ENCODE measurements at regions not wholly inside any gene's neighbourhood (a gene's known extent, or its start where the extent isn't known, plus 50 kb on each side); places are given as distances from the start of the nearest gene placed in this dataset.

- no peaks in the 10 kb centered on the region for H3K9me3 Mint-ChIP-seq
- no peak overlapping the region for H3K4me3 ChIP-seq (ENCODE audit: low read length)
Observed at GRCh38 chr2:47277987-47278386, 91.1 kb upstream of the EPCAM start.

GRCh38 chr2:47277187-47277586 lies 91.9 kb upstream of the EPCAM start:
- no peak overlapping the region for H3K4me3 Mint-ChIP-seq
- no peak overlapping the region for H3K4me3 ChIP-seq (ENCODE audit: low read length)
- no peaks in the 10 kb centered on the region for H3K9me3 ChIP-seq (ENCODE audit: control insufficient read depth, insufficient read depth, low read length)
- DNase-seq (no peak), ATAC-seq (no peak)
- no peak for TF ChIP-seq CTCF (IDR thresholded peaks at IDR 0.05)
- no peak overlapping the region for H3K27ac ChIP-seq (ENCODE audit: low read length)
- H3K27ac Mint-ChIP-seq = no peak overlapping the region
- H3K36me3 Mint-ChIP-seq = no peaks in the 10 kb centered on the region
- peaks cover 0 to 13% of the 10 kb centered on the region in 2 donors for H3K4me1 Mint-ChIP-seq
- no peaks in the 10 kb centered on the region for H3K36me3 ChIP-seq (ENCODE audit: control insufficient read depth, insufficient read depth, low read length)
- intact Hi-C loops (cut with micrococcal nuclease) = no loop called here
- H3K9me3 Mint-ChIP-seq = no peaks in the 10 kb centered on the region
- H3K27me3 Mint-ChIP-seq (ENCODE audit: low read depth in 2 of 2) = peaks cover 0 to 6% of the 10 kb centered on the region in 2 donors
- no peaks in the 10 kb centered on the region for H3K27me3 ChIP-seq (ENCODE audit: control insufficient read depth, insufficient read depth, low read length)
- peaks cover 12% of the 10 kb centered on the region for H3K4me1 ChIP-seq (ENCODE audit: control insufficient read depth, insufficient read depth, low read length)

More at GRCh38 chr2:47277987-47278386, 91.1 kb upstream of the EPCAM start:
- TF ChIP-seq CTCF (IDR thresholded peaks at IDR 0.05) = no peak
- H3K27me3 ChIP-seq (ENCODE audit: control insufficient read depth, insufficient read depth, low read length) = no peaks in the 10 kb centered on the region
- DNase-seq = no peak
- H3K27ac ChIP-seq (ENCODE audit: low read length) = no peak overlapping the region
- no peaks in the 10 kb centered on the region for H3K36me3 Mint-ChIP-seq
- no peak overlapping the region for H3K27ac Mint-ChIP-seq
- no peaks in the 10 kb centered on the region for H3K9me3 ChIP-seq (ENCODE audit: control insufficient read depth, insufficient read depth, low read length)
- peaks cover 0 to 6% of the 10 kb centered on the region in 2 donors for H3K27me3 Mint-ChIP-seq (ENCODE audit: low read depth in 2 of 2)
- 88% methylated on average over 1 of the region's 1 CpG for WGBS (ENCODE audit: insufficient coverage)
- no peak for ATAC-seq
- peaks cover 4% of the 10 kb centered on the region for H3K4me1 ChIP-seq (ENCODE audit: control insufficient read depth, insufficient read depth, low read length)
- H3K36me3 ChIP-seq (ENCODE audit: control insufficient read depth, insufficient read depth, low read length) = no peaks in the 10 kb centered on the region
- intact Hi-C loops (cut with micrococcal nuclease) = no loop called here
- peaks cover 0 to 7% of the 10 kb centered on the region in 2 donors for H3K4me1 Mint-ChIP-seq
- H3K4me3 Mint-ChIP-seq = no peak overlapping the region

- no peaks in the 10 kb centered on the region for H3K36me3 Mint-ChIP-seq
- Histone ChIP-seq H3K36me3 (ENCODE audit: control insufficient read depth, insufficient read depth, low read length) (no peaks in the 10 kb centered on the region), H3K9me3 (ENCODE audit: control insufficient read depth, insufficient read depth, low read length) (no peaks in the 10 kb centered on the region), H3K4me3 (ENCODE audit: low read length) (no peak overlapping the region), H3K4me1 (ENCODE audit: control insufficient read depth, insufficient read depth, low read length) (peaks cover 20% of the 10 kb centered on the region), H3K27me3 (ENCODE audit: control insufficient read depth, insufficient read depth, low read length) (no peaks in the 10 kb centered on the region), H3K27ac (ENCODE audit: low read length) (no peak overlapping the region)
- H3K4me3 Mint-ChIP-seq = no peak overlapping the region
- ATAC-seq (no peak), DNase-seq (no peak)
- TF ChIP-seq CTCF (IDR thresholded peaks at IDR 0.05) = no peak
- no peaks in the 10 kb centered on the region for H3K9me3 Mint-ChIP-seq
- peaks cover 0 to 6% of the 10 kb centered on the region in 2 donors for H3K27me3 Mint-ChIP-seq (ENCODE audit: low read depth in 2 of 2)
- 91% methylated on average over 2 of the region's 3 CpGs for WGBS (ENCODE audit: insufficient coverage)
- peaks cover 0 to 18% of the 10 kb centered on the region in 2 donors for H3K4me1 Mint-ChIP-seq
- no peak overlapping the region for H3K27ac Mint-ChIP-seq
- intact Hi-C loops (cut with micrococcal nuclease) = no loop called here
Observed at GRCh38 chr2:47276061-47276460, 93.0 kb upstream of the EPCAM start.

GRCh38 chr2:47274054-47274782 lies 94.9 kb upstream of the EPCAM start:
- no peak overlapping the region for H3K4me3 ChIP-seq (ENCODE audit: low read length)
- ATAC-seq (no peak), DNase-seq (no peak)
- Mint-ChIP-seq H3K36me3 (no peaks in the 10 kb centered on the region), H3K4me1 (peaks cover 0 to 18% of the 10 kb centered on the region in 2 donors), H3K9me3 (no peaks in the 10 kb centered on the region), H3K27ac (peak overlapping the region in 1 of 2 donors; percentile 61), H3K4me3 (peak overlapping the region; percentile 11), H3K27me3 (ENCODE audit: low read depth in 2 of 2) (peaks cover 0 to 6% of the 10 kb centered on the region in 2 donors)
- intact Hi-C loops (cut with micrococcal nuclease) = no loop called here
- no peaks in the 10 kb centered on the region for H3K36me3 ChIP-seq (ENCODE audit: control insufficient read depth, insufficient read depth, low read length)
- WGBS (ENCODE audit: insufficient coverage) = 92% methylated on average over 10 of the region's 10 CpGs
- no peaks in the 10 kb centered on the region for H3K27me3 ChIP-seq (ENCODE audit: control insufficient read depth, insufficient read depth, low read length)
- H3K4me1 ChIP-seq (ENCODE audit: control insufficient read depth, insufficient read depth, low read length) = peaks cover 20% of the 10 kb centered on the region
- no peak for TF ChIP-seq CTCF (IDR thresholded peaks at IDR 0.05)
- no peaks in the 10 kb centered on the region for H3K9me3 ChIP-seq (ENCODE audit: control insufficient read depth, insufficient read depth, low read length)
- no peak overlapping the region for H3K27ac ChIP-seq (ENCODE audit: low read length)
